ENCODE measurements at regions not wholly inside any gene's neighbourhood (a gene's known extent, or its start where the extent isn't known, plus 50 kb on each side); places are given as distances from the start of the nearest gene placed in this dataset.

DNA sequence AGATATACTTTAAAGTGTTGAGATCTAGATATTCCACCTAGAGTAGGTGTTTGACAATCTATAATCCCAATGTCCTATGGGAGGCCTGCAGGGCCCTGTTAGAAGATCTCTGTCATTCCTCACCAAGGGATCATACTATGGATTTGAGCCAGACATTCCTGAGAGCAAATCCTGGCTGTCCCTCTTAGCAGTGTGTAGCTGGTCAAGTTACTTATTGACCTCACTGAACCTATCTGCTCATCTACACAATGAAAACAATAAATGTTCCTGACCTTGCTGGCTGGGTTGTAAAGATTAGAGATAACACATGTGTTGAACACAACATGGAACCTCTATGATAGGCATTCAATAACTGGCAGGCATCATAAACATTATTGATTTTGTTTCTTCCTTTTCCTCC, 265.6 kb upstream of the ATP11B start:
- no peak for DNase-seq

DNA sequence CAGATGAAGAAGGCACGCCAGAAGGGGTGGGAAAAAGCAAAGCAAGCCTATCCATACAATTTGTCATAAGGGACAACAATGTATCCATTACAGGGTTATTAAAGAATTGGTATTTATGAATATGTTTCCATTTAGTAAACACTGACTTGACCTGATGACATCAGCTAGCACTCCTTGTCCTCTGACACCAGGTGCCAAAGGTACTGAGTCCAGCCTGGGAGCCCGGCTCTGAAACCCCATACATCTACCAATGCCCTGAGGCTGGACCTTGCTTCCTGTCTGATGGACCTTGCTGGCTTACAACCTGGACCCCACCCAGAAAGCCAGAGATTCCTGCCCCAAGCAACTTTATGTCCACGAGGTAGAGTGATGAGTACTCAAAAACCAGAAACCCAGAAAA, 263.0 kb upstream of the ATP11B start:
- no peak for DNase-seq

- no peak for DNase-seq
These were observed 259.9 kb upstream of the ATP11B start for GRCh38 chr3:182533394-182533793.

- DNase-seq = no peak
These were observed 248.8 kb upstream of the ATP11B start for GRCh38 chr3:182544542-182544941.

DNA sequence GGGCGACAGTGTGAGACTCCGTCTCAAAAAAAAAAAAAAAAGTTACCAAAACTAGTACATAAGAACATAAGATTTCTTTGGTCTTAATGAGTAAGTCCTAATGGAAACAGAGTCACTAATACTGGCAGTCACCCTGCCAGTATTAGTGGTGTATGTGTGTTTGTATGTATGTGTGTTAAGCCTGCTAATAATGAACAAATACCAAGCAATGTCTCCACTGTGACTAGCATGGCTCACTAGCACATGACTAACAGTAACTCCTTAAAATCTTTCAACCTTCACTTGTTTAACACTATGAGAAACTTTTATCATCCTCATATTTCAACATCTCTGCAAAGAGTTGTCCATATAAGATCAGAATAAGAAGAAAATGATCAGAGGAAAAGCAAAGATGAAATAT, 231.0 kb upstream of the ATP11B start:
- no peak for DNase-seq

DNA sequence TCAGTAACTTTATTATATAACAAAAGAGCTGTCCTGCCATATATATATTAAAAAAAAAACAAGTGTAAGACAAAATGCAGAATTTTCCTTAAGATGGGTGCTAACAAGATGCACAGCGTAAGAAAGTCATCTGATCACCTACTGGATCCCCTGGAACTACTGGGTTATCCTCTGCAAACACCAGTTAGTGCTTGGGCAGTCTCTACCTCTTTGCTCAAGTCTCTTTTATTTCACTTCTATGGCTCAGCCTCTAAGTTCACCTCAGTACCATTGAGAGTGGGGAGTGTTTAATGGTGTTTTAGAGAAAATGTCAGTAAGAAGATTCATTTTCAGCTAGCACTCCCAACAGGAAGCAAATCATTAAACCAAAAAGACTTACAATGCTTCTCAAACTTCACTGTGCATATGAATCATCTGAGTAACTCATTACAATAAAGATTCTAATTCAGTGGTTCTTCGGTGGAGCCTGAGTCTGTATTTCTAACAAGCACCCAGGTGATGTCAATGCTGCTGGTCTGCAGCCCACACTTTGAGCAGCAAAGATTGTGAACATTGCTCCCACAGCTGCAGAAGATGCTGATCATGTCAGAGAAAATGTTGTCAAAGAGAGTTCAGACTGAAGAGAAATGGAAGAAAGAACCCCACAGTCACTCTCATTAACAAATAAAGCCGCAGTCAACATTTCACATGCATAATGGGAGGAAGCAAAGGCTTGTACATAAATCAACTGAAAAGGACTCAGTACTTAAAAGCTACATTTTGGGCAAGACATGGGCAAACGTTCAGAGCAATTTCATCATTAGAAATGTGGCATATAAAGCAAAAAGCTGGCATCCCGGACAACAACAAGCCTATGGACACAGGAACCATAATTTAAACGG, 227.1 kb upstream of the ATP11B start:
- DNase-seq = no peak

DNA sequence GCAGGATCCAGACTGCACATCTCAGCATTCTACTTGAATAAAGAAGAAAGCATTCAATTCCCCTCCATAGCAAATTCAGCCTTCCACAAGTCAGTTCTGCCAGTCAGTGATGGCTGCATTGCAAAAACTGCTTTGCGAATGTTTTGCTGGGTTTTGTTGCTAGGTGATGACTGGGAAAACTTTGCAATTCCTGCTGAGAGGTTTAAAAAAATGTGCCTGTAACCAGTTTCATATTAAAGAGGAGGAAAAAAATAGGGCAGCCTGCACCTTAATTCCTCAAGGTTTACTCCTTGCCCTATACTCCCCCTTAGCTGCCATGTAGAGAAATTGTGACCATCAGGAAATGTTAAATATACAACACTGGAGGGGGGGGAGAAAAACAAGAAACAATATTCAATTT, 225.6 kb upstream of the ATP11B start:
- no peak for DNase-seq

DNA sequence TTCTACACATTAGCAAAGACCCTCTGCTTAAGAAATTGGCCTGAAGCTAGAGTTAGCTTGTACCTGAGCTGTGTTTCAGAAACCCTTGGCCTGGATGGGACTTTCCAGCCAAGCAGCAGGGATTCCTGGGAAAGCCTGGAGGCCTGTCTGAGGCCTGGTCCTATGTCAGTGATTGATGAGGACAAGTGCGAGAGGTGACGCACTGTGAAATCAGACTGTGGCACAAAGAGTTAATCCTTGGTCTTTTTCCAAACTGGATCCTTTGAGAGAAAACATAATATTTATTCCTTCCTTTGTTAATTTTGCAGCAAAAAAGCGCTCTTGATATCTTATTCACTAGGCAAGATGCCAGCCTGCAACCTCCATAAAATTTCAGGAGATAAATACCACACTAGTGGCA, 225.0 kb upstream of the ATP11B start:
- no peak for DNase-seq

DNA sequence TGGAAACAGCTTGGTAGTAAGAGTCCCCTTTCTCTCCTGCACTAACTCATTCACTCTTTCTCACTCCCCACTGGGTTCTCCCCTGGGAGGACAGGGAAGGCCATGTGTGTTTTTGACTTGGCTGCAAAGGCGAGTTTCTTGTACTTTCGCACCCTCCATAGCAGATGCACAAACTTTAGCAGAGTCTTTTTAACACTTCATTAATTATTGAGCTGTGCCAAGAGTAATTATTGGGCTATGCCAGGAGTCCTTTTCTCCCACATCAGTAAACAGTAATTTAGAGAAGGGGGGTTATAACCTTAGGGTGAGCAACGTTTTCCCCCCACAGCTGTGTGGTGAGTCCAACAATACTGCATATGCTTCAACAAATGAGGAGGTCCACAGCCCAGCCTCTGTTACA, 224.4 kb upstream of the ATP11B start:
- DNase-seq = no peak

- DNase-seq = no peak
These were observed 222.2 kb upstream of the ATP11B start for GRCh38 chr3:182570946-182571594.

DNA sequence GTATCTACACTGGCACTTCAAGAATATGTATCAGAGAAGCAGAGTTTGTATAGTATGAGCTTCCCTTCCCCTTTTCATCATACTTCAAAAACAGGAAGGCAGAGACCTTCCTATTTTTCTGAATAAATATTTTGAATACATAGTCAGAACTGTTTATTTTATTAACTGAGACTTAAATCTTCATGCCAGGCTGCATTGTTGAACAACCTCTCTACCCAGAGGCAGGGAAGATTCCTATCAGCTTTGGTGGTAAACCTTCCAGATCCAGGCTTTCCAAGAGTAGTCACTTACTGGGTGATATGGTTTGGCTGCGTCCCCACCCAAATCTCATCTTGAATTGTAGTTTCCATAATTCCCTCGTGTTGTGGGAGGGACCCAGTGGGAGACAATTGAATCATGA, 217.4 kb upstream of the ATP11B start:
- no peak for DNase-seq

DNA sequence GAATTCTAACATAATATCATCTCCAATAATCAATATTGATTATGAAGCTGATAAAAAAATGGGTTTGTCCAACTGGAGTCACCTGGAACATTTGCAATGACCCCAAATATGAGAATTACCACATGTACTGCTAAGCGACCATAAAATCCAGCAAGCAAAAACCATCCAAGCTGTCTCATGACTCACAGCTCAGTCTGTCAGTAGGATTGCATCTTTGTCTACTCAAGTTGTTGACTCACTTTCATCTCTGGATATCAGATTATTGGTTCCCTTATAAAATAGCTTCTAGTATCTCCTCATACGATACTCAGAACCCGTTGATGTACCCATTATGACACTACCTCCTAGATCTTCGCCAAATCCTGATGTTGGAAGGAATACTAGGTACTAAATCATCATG, 209.8 kb upstream of the ATP11B start:
- DNase-seq = no peak

GRCh38 chr3:182585532-182586150, 207.7 kb upstream of the ATP11B start:
- no peak for DNase-seq

DNA sequence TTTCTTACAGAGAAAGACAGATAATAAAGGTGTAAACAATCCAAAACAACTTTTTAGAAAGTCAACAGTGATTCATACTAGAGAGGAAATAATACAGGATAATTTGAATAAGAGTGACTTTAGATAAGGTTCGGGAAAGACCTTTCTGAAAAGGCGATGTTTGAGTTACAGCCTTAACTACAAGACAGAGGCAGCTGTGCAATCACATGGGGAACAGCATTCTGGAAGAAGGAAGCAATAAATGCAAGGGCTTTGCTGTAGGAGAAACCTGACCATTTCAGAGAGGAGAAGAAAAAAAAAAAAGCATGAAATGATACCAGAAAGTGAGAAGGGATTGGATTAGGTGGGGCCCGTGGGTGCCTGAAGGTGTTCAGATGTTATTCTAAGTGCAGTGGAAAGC, 200.6 kb upstream of the ATP11B start:
- no peak for DNase-seq

- DNase-seq = no peak
These were observed 196.5 kb upstream of the ATP11B start for GRCh38 chr3:182596676-182597410.

GRCh38 chr3:182597621-182598041, 195.7 kb upstream of the ATP11B start:
- no peak for DNase-seq

- no peak for DNase-seq
These were observed 191.7 kb upstream of the ATP11B start for GRCh38 chr3:182601597-182601996.

DNA sequence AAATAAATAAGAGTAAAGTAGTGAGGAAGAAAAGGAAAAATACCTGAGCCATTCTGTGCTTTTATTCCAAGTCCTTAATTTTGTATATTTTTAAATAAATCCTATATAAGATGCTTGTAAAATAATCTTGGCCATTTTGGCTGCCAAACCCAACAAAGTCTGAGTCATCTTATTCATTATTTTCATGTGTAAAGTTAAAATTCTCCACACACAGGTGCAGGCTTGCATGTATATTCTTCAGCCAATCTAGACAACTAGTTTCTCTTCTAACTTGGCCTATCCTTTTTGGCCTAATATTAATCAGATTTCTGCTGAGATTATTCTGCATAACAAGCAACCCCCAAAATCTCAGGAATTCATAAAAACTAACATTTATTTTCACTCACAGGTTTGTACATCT, 189.8 kb upstream of the ATP11B start:
- no peak for DNase-seq

- DNase-seq = no peak
These were observed 187.3 kb upstream of the ATP11B start for GRCh38 chr3:182605882-182606611.

GRCh38 chr3:182606905-182607504, 186.3 kb upstream of the ATP11B start:
- no peak for DNase-seq

- DNase-seq = no peak
These were observed 184.5 kb upstream of the ATP11B start for GRCh38 chr3:182608832-182609231.

GRCh38 chr3:182609575-182610156, 183.6 kb upstream of the ATP11B start:
- DNase-seq = no peak
